MM.1S (cell line): ENCODE measurements at regions not wholly inside any gene's neighbourhood (a gene's known extent, or its start where the extent isn't known, plus 50 kb on each side); places are given as distances from the start of the nearest gene placed in this dataset.
"Not testable (repeated sequence)": the region's sequence is repeated elsewhere in the genome, so short reads cannot be mapped to it uniquely, and the experiment has no call there.

Experiments
- DNase-seq: peaks from one replicate; pipeline ENCODE4 v3.0.0-alpha.2; 2015
- H2AFZ ChIP-seq: fragments of 300-600 bp; sonication (generic); 2 replicates; pipeline ENCODE4 v1.6.0; 2016; ENCODE audit warnings: antibody characterized with exemption, low read length
- H3F3A ChIP-seq: fragments of 300-600 bp; sonication (generic); 2 replicates; pipeline ENCODE4 v1.6.1; 2016; ENCODE audit warnings: mild to moderate bottlenecking, antibody characterized with exemption, low read length, moderate library complexity, mixed read lengths; ENCODE audit not compliant: insufficient read depth
- H3K27ac ChIP-seq: fragments of 300-600 bp; sonication (generic); 2 replicates; pipeline ENCODE4 v1.5.1; 2016; ENCODE audit warnings: mild to moderate bottlenecking, low read length
- H3K27me3 ChIP-seq: fragments of 300-600 bp; sonication (generic); replicated peaks from 2 replicates; pipeline ENCODE4 v1.6.0; 2016; ENCODE audit warnings: low read length; ENCODE audit not compliant: insufficient read depth
- H3K36me3 ChIP-seq: fragments of 300-600 bp; sonication (generic); replicated peaks from 2 replicates; pipeline ENCODE4 v1.6.1; 2016; ENCODE audit warnings: mild to moderate bottlenecking, low read length, mixed read lengths; ENCODE audit not compliant: insufficient read depth
- H3K4me1 ChIP-seq: fragments of 300-600 bp; sonication (generic); 2 replicates; pipeline ENCODE4 v1.6.1; 2016; ENCODE audit warnings: low read length, mixed read lengths
- H3K4me2 ChIP-seq: fragments of 300-600 bp; sonication (generic); 2 replicates; pipeline ENCODE4 v1.6.0; 2016; ENCODE audit warnings: low read depth, low read length
- H3K4me3 ChIP-seq: fragments of 300-600 bp; sonication (generic); 2 replicates; pipeline ENCODE4 v1.5.1; 2016; ENCODE audit warnings: low read length, mixed read lengths
- H3K79me2 ChIP-seq: fragments of 300-600 bp; sonication (generic); 2 replicates; pipeline ENCODE4 v1.6.1; 2016; ENCODE audit warnings: mixed run types, low read length, mixed read lengths
- H3K9ac ChIP-seq: fragments of 300-600 bp; sonication (generic); 2 replicates; pipeline ENCODE4 v1.6.1; 2016; ENCODE audit warnings: low read length, mixed read lengths
- H3K9me2 ChIP-seq: fragments of 300-600 bp; sonication (generic); replicated peaks from 2 replicates; pipeline ENCODE4 v1.6.1; 2016; ENCODE audit warnings: mild to moderate bottlenecking, low read length, mixed read lengths; ENCODE audit not compliant: insufficient read depth
- H3K9me3 ChIP-seq: fragments of 300-600 bp; sonication (generic); replicated peaks from 2 replicates; pipeline ENCODE4 v1.6.1; 2016; ENCODE audit warnings: mild to moderate bottlenecking, low read length, mixed read lengths; ENCODE audit not compliant: insufficient read depth
- H4K20me1 ChIP-seq: fragments of 300-600 bp; sonication (generic); 2 replicates; pipeline ENCODE4 v1.6.1; 2016; ENCODE audit warnings: mild to moderate bottlenecking, low read length, moderate library complexity, mixed read lengths; ENCODE audit not compliant: insufficient read depth
- EZH2 ChIP-seq: fragments of 300-600 bp; sonication (generic); optimal IDR thresholded peaks from 2 replicates; pipeline ENCODE3; 2017; ENCODE audit warnings: low read depth, mild to moderate bottlenecking, antibody characterized with exemption, low read length, mixed read lengths
- EZH2phosphoT487 ChIP-seq: fragments of 300-600 bp; sonication (generic); IDR thresholded peaks from 2 replicates; pipeline ENCODE4 v1.6.1; 2018; ENCODE audit warnings: antibody characterized with exemption, low read length
- TF ChIP-seq, protein P1 (sequence below): fragments of 300-600 bp; sonication (generic); IDR thresholded peaks from 2 replicates; pipeline ENCODE4 v1.5.1; 2016; ENCODE audit warnings: antibody characterized with exemption, low read length, mixed read lengths

DNA sequence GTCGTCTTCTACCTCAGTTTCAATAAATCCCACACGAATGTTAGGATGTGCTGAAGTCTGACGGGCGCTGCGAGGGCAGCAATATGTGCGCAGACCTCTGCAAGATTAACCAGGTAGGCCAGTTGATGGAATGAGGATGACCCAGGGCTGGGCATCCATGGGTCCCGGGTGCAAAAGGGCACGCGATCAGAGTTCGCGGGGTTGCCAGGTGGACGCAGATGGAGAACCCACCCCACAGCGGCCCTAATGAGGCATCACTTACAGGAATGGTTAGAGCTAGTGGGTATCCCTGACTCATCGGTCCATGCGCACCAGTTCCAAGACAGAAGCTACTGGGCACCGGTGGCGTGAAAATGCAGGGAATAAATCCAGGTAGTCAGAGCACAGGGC is 2116.0 kb downstream of the TP53TG3F start:
- Histone ChIP-seq H3K9ac (no peak overlapping the region), H3K9me2 (no peaks in the 10 kb centered on the region), H3K27me3 (no peaks in the 10 kb centered on the region), H3K4me2 (no peak overlapping the region), H3K79me2 (no peaks in the 10 kb centered on the region), H3K27ac (no peak overlapping the region), H3K36me3 (no peaks in the 10 kb centered on the region), H3K4me3 (no peak overlapping the region), H3F3A (no peaks in the 10 kb centered on the region), H4K20me1 (no peaks in the 10 kb centered on the region), H3K9me3 (no peaks in the 10 kb centered on the region), H3K4me1 (no peaks in the 10 kb centered on the region), H2AFZ (no peak overlapping the region)
- TF ChIP-seq EZH2phosphoT487 (no peak), EZH2 (no peak)
- TF ChIP-seq, protein P1, sequence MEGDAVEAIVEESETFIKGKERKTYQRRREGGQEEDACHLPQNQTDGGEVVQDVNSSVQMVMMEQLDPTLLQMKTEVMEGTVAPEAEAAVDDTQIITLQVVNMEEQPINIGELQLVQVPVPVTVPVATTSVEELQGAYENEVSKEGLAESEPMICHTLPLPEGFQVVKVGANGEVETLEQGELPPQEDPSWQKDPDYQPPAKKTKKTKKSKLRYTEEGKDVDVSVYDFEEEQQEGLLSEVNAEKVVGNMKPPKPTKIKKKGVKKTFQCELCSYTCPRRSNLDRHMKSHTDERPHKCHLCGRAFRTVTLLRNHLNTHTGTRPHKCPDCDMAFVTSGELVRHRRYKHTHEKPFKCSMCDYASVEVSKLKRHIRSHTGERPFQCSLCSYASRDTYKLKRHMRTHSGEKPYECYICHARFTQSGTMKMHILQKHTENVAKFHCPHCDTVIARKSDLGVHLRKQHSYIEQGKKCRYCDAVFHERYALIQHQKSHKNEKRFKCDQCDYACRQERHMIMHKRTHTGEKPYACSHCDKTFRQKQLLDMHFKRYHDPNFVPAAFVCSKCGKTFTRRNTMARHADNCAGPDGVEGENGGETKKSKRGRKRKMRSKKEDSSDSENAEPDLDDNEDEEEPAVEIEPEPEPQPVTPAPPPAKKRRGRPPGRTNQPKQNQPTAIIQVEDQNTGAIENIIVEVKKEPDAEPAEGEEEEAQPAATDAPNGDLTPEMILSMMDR, result no peak
- no peak for DNase-seq

- H3K9ac ChIP-seq, result no peak overlapping the region
- DNase-seq, result no peak
- no peak overlapping the region for H3K4me2 ChIP-seq
- H3K27ac ChIP-seq, result no peak overlapping the region
- no peaks in the 10 kb centered on the region for H3K9me3 ChIP-seq
- H4K20me1 ChIP-seq, result no peaks in the 10 kb centered on the region
- H3K27me3 ChIP-seq, result no peaks in the 10 kb centered on the region
- H3K4me3 ChIP-seq, result no peak overlapping the region
- no peak overlapping the region for H2AFZ ChIP-seq
- no peaks in the 10 kb centered on the region for H3K36me3 ChIP-seq
- H3K4me1 ChIP-seq, result no peaks in the 10 kb centered on the region
- TF ChIP-seq, protein P1, result no peak
- no peak for TF ChIP-seq EZH2phosphoT487
- H3K79me2 ChIP-seq, result no peaks in the 10 kb centered on the region
- no peaks in the 10 kb centered on the region for H3F3A ChIP-seq
- H3K9me2 ChIP-seq, result no peaks in the 10 kb centered on the region
Measured at GRCh38 chr16:35585411-35585810, 2126.0 kb downstream of the TP53TG3F start.

DNA sequence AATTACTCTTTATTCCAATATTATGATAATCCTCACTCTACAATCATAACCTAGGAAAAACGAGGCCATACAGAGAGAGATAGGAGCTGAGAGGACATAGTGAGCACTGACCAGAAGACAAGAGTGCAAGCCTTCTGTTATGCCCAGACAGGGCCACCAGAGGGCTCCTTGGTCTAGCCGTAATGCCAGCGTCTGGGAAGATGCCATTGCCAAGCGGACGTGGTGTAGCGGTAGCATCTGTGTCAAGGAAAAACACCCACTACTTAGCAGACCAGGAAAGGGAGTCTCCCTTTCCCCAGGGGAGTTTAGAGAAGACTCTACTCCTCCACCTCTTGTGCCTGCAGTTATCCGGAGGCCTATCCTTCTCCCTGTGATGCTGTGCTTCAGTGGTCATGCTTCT is 2131.5 kb downstream of the TP53TG3F start:
- not testable (repeated sequence) for H3K9me2 ChIP-seq, H3K27ac ChIP-seq, H3K9me3 ChIP-seq, H3F3A ChIP-seq, H3K4me3 ChIP-seq, H3K79me2 ChIP-seq, H3K4me1 ChIP-seq, H3K9ac ChIP-seq, DNase-seq, H4K20me1 ChIP-seq, H2AFZ ChIP-seq, H3K27me3 ChIP-seq, H3K36me3 ChIP-seq, H3K4me2 ChIP-seq
- TF ChIP-seq, protein P1, result 0 out of 2 replicates have a peak, but pooled peaks have one; percentile 3

DNA sequence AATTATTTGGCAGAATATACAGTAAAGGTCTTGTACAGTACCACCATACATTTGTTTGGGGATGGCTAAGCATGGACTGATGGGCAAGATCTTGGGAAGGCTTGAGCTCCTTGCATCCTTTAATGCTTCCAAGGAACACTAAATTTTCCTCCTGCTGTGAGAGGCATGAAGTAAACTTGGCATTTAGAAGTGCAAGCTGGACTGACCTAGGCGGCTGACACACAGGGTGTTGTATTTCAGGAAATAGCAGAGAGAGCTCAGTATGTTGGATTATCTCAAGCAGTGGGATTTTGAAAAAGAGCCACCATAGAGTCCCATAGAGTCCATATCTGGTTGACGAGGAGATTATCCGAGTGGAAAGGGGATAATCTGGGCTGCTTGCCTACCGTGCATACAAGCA is 2137.1 kb downstream of the TP53TG3F start:
- Histone ChIP-seq H2AFZ (no peak overlapping the region), H3K4me1 (no peaks in the 10 kb centered on the region), H3F3A (no peaks in the 10 kb centered on the region), H3K79me2 (no peaks in the 10 kb centered on the region), H3K27ac (no peak overlapping the region), H3K4me2 (no peak overlapping the region), H3K9me3 (no peaks in the 10 kb centered on the region), H4K20me1 (no peaks in the 10 kb centered on the region), H3K36me3 (no peaks in the 10 kb centered on the region), H3K27me3 (no peaks in the 10 kb centered on the region; the same call in 1 of the 2 replicates), H3K4me3 (no peak overlapping the region), H3K9me2 (no peaks in the 10 kb centered on the region), H3K9ac (no peak overlapping the region)
- TF ChIP-seq, protein P1, result no peak
- TF ChIP-seq EZH2 (no peak), EZH2phosphoT487 (no peak)
- no peak for DNase-seq
